Limb (tissue), 2 donors: ENCODE measurements at regions not wholly inside any gene's neighbourhood (a gene's known extent, or its start where the extent isn't known, plus 50 kb on each side); places are given as distances from the start of the nearest gene placed in this dataset.
"Not testable (repeated sequence)": the region's sequence is repeated elsewhere in the genome, so short reads cannot be mapped to it uniquely, and the experiment has no call there.

ENCODE experiments used
- DNase-seq, 2 donors: peaks; one replicate each; pipeline ENCODE4 v3.0.0-alpha.2; 2016; ENCODE audit errors: extremely low spot score in 2 of 2

DNA sequence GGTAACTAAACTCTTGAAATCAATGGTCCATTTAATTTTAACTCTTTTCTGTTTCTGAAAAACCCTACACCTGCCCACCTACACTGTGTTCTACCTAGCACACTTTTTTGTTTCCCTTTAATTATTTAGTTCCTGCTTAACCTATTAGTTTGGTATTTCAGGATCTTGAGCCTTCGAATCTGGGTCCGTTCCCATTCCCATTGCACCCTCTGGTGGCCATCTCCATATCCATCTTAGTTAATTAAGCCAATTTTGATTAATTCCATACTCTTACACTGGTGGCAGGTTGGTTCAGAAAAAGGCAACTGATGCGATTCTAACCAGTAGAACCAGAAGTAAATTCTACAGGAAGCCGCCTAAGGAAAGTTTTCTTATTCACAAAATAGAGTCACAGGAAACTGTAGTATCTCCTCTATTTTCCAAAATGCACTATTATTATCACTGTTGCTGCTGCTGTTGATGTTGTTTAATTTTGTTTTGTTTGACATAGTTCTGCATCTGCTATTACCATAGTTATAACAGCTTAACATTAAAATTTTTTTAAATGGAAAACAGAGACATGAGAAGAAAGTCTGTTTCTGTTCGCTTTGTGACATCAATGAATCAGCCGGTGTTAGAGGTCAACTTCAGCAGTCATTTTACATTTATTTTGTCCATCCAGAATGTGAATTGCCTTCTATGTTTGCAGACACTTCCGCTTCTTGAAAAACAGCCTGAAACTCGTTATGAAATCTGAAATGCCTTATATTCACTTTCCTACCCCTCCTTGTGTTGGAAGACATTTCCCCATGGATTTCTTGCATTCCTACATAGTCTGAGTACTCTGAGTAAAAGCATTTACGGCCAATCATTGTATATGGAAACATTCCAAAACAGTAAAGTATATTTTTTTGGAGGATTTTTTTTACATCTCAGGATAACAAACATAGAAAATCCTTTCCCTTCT is 115.5 kb upstream of the NCAM2 start:
- peak; percentile 40 to 72 for DNase-seq

DNA sequence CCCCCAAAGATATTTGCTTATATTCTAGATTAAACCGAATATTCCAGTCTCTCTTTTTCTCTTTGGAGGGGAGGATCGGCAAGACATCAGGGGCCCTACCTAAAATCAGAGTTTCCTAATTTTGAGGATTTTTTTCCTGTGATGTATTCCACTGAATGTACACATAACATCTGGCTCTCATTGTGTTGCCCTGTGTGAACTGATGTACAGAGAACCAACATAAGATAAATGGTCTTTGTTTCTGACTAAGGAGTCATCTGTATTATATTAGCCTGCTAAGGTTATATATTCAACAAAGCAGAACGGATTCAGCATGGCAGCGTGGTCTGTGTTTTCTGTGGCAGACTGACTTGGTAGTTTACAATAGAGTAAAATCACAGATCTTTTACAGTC is 114.8 kb upstream of the NCAM2 start:
- DNase-seq, result peak in 1 of 2 donors; percentile 38

GRCh38 chr21:20902511-20902910 is 95.7 kb upstream of the NCAM2 start:
- no peak for DNase-seq

DNA sequence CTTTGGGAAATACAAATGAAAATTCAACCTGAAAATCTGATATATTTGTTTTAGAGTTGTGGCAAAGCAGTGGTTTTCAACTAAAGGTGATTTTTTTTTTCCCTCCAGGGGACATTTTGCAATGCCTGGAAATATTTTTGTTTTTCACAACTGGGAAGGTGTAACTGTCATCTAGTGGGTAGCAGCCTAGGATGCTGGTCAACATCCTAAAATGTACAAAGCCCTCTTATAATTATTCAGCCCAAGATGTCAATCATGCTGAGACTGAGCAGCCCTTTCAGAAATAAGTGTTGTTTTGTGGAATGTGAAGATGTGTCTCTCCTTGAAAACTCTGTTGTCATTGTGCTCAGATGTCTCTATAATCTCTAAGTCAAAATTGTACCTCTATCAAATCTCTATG is 95.2 kb upstream of the NCAM2 start:
- no peak for DNase-seq

DNA sequence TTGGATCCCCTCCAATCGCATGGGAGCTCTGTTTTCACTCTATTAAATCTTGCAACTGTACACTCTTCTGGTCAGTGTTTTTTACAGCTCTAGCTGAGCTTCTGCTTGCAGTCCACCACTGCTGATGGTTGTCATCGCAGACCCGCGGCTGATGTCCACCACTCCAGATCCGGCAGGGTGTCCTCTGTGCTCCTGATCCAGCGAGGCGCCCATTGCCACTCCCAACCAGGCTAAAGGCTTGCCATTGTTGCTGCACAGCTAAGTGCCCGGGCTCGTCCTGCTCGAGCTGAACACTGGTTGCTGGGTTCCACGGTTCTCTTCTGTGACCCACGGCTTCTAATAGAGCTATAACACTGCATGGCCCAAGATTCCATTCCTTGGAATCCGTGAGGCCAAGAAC is 70.7 kb upstream of the NCAM2 start:
- not testable (repeated sequence) for DNase-seq

GRCh38 chr21:20942523-20942922 is 55.7 kb upstream of the NCAM2 start:
- no peak for DNase-seq

DNA sequence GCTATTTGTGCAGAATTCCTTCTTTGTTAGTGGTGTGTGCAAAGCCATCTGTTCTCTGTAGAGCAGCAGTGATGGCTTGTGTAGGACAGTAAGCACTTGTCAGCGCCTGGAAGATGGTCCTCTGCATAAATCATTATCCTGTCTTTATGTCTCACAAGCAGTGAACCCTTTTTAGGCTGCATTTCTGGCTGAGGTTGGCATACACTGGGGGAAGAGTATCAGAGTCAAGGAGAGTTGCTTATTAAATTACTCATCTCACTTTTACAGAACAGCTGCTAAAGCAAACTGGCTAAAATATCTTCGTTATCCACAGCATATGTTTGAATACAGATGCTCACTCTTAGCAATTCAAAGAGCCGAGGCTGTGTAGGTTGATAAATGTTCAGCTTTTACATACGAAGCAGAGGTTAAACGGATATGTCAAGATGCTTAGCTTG is 54.6 kb upstream of the NCAM2 start:
- DNase-seq, result peak in 1 of 2 donors; percentile 35

GRCh38 chr21:20944139-20944538 is 54.1 kb upstream of the NCAM2 start:
- DNase-seq, result no peak

- no peak for DNase-seq
Observed at GRCh38 chr21:20946701-20947100, 51.5 kb upstream of the NCAM2 start.
